ENCODE measurements at regions not wholly inside any gene's neighbourhood (a gene's known extent, or its start where the extent isn't known, plus 50 kb on each side); places are given as distances from the start of the nearest gene placed in this dataset.

DNA sequence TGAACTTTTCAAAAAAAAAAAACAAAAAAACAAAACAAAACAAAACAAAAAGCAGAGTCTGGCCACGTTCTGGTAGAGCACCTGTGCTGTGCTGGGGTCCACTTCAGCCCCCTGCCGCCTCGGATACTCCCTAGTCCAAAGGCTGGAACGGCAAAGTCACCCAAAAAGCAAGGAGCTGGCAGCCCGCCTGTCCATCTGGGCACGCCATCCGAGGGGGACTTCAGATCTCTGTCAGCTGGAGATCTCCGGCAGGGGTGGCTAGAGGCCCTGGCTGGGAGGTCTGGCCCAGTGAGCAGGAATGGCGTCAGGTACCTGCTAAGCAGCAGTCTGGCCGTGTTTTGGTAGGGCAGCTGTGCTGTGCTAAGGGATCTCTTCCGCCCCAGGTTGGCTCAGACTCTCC, 152.3 kb upstream of the ZNF516 start:
- H3K27ac Mint-ChIP-seq (ENCODE audit: unreplicated experiment), result no peak overlapping the region
- TF ChIP-seq, protein P1, sequence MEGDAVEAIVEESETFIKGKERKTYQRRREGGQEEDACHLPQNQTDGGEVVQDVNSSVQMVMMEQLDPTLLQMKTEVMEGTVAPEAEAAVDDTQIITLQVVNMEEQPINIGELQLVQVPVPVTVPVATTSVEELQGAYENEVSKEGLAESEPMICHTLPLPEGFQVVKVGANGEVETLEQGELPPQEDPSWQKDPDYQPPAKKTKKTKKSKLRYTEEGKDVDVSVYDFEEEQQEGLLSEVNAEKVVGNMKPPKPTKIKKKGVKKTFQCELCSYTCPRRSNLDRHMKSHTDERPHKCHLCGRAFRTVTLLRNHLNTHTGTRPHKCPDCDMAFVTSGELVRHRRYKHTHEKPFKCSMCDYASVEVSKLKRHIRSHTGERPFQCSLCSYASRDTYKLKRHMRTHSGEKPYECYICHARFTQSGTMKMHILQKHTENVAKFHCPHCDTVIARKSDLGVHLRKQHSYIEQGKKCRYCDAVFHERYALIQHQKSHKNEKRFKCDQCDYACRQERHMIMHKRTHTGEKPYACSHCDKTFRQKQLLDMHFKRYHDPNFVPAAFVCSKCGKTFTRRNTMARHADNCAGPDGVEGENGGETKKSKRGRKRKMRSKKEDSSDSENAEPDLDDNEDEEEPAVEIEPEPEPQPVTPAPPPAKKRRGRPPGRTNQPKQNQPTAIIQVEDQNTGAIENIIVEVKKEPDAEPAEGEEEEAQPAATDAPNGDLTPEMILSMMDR (IDR thresholded peaks at IDR 0.05), result no peak
- no peak overlapping the region for H3K4me3 Mint-ChIP-seq (ENCODE audit: unreplicated experiment)
- no peaks in the 10 kb centered on the region for H3K4me1 Mint-ChIP-seq (ENCODE audit: unreplicated experiment)
- H3K27me3 Mint-ChIP-seq (ENCODE audit: unreplicated experiment), result peaks cover 23% of the 10 kb centered on the region
- H3K36me3 Mint-ChIP-seq (ENCODE audit: unreplicated experiment), result no peaks in the 10 kb centered on the region
- DNase-seq (ENCODE audit: extremely low spot score, unreplicated experiment), result no peak
- no peaks in the 10 kb centered on the region for H3K9me3 Mint-ChIP-seq (ENCODE audit: unreplicated experiment)

DNA sequence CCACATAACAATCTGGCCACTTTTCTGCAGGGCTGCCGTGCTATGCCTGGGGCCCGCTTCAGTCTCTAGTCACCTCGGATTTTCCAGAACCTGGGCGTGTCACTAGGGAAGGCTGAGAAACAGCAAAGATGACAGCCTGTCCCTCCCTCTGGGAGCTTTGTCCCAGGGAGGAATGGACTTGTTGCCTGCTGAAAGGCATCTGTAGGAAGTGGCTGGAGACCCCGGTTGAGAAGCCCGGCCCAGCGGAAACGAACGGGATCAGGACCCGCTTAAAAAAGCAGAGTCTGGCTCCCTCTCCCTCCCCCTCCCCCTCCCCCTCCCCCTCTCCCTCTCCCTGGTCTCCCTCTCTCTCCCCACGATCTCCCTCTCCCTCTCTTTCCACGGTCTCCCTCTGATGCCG, 149.5 kb upstream of the ZNF516 start:
- Mint-ChIP-seq H3K27ac (ENCODE audit: unreplicated experiment) (no peak overlapping the region), H3K9me3 (ENCODE audit: unreplicated experiment) (no peaks in the 10 kb centered on the region), H3K27me3 (ENCODE audit: unreplicated experiment) (peaks cover 3% of the 10 kb centered on the region), H3K4me3 (ENCODE audit: unreplicated experiment) (no peak overlapping the region), H3K4me1 (ENCODE audit: unreplicated experiment) (no peaks in the 10 kb centered on the region), H3K36me3 (ENCODE audit: unreplicated experiment) (no peaks in the 10 kb centered on the region)
- TF ChIP-seq, protein P1 (IDR thresholded peaks at IDR 0.05), result no peak
- DNase-seq (ENCODE audit: extremely low spot score, unreplicated experiment), result no peak

DNA sequence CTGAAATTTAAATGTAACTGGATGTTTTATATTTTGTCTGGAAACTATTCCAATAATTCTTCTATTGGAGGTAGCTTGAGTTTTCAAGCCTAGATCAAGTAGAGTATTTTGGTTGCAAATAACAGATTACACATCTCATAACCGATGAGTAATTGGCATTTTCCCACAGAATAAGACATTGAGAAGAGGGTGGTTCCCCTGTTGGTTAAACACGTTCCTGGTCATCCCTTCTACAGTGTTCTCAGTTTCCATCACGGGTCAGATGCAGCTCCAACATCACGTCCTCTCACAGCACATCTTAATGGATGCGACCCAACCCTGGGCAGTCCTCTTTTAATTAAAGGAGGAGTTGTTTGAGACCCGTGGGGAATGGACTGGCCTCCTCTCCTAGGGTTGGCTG, 149.0 kb upstream of the ZNF516 start:
- H3K27ac Mint-ChIP-seq (ENCODE audit: unreplicated experiment), result no peak overlapping the region
- H3K36me3 Mint-ChIP-seq (ENCODE audit: unreplicated experiment), result no peaks in the 10 kb centered on the region
- no peak overlapping the region for H3K4me3 Mint-ChIP-seq (ENCODE audit: unreplicated experiment)
- no peak for DNase-seq (ENCODE audit: extremely low spot score, unreplicated experiment)
- TF ChIP-seq, protein P1 (IDR thresholded peaks at IDR 0.05), result no peak
- H3K4me1 Mint-ChIP-seq (ENCODE audit: unreplicated experiment), result no peaks in the 10 kb centered on the region
- no peaks in the 10 kb centered on the region for H3K9me3 Mint-ChIP-seq (ENCODE audit: unreplicated experiment)
- peaks cover 1% of the 10 kb centered on the region for H3K27me3 Mint-ChIP-seq (ENCODE audit: unreplicated experiment)

DNA sequence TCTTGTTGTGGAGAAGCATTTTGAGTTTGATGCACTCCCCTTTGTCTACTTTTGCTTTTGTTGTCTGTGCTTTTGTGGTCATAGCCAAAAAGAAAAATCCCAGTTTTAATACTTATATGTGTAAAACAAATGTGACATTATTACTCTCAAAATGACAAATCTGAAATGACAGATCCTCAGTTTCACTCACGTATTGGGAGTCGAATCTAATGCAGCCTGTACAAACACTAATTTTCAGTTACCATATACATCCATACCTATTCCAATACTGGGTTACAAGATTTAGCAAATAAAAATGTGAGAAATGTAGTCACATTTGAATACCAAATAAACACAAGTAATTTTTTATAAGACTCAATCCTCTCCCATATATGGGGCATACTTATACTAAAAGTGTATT, 148.2 kb upstream of the ZNF516 start:
- H3K4me3 Mint-ChIP-seq (ENCODE audit: unreplicated experiment), result no peak overlapping the region
- H3K27ac Mint-ChIP-seq (ENCODE audit: unreplicated experiment), result no peak overlapping the region
- peaks cover 3% of the 10 kb centered on the region for H3K27me3 Mint-ChIP-seq (ENCODE audit: unreplicated experiment)
- no peak for DNase-seq (ENCODE audit: extremely low spot score, unreplicated experiment)
- TF ChIP-seq, protein P1 (IDR thresholded peaks at IDR 0.05), result no peak
- H3K9me3 Mint-ChIP-seq (ENCODE audit: unreplicated experiment), result no peaks in the 10 kb centered on the region
- no peaks in the 10 kb centered on the region for H3K4me1 Mint-ChIP-seq (ENCODE audit: unreplicated experiment)
- no peaks in the 10 kb centered on the region for H3K36me3 Mint-ChIP-seq (ENCODE audit: unreplicated experiment)

DNA sequence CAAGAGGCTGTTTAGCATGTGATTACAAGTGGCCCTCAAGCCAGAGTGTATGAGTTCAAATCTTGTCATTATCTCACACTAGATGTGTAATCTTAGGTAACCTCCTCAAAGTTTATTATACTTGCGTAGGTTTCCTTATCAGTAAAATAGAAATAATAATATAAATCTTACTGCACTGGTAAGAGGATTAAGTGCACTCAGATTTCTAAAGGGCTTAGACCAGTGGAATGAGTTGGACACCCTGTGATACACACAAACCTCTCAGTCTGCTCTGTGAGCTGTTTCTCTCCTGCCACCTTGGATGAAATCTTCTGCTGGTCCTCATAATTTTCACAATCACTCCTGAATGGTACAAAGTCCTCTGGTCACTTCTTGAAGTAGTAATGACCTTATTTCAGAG, 145.4 kb upstream of the ZNF516 start:
- Mint-ChIP-seq H3K27ac (ENCODE audit: unreplicated experiment) (no peak overlapping the region), H3K4me3 (ENCODE audit: unreplicated experiment) (no peak overlapping the region), H3K9me3 (ENCODE audit: unreplicated experiment) (no peaks in the 10 kb centered on the region), H3K4me1 (ENCODE audit: unreplicated experiment) (no peaks in the 10 kb centered on the region), H3K36me3 (ENCODE audit: unreplicated experiment) (no peaks in the 10 kb centered on the region), H3K27me3 (ENCODE audit: unreplicated experiment) (peaks cover 6% of the 10 kb centered on the region)
- no peak for DNase-seq (ENCODE audit: extremely low spot score, unreplicated experiment)
- TF ChIP-seq, protein P1 (IDR thresholded peaks at IDR 0.05), result no peak

All from osteocyte (in vitro differentiated cells).